ENCODE measurements at regions not wholly inside any gene's neighbourhood (a gene's known extent, or its start where the extent isn't known, plus 50 kb on each side); places are given as distances from the start of the nearest gene placed in this dataset.

DNA sequence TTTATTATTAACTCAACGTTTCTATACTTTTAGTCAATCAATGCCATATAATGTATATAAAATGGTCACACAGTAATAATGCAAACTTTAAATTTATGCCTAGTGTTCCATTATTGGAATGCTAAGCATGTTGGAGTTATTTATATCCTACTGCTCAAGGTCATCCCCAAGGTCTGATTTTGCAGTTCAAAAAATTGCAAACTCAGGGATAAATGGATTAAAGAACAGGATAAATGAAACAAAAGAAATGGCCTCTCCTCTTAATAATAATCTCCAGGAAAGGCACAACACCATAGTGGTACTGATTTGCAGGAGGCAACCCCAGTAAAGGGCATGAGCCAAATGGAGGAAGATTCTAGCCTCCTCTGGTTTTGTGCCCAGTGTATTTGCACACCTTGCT lies 436.4 kb downstream of the EPHA4 start:
- DNase-seq (ENCODE audit: low read depth in 2 of 2): no peak

- no peak for DNase-seq (ENCODE audit: low read depth in 2 of 2)
These were observed 434.7 kb downstream of the EPHA4 start for GRCh38 chr2:221137385-221137784.

GRCh38 chr2:221142341-221142740 lies 429.8 kb downstream of the EPHA4 start:
- DNase-seq (ENCODE audit: low read depth in 2 of 2): no peak

GRCh38 chr2:221143231-221143630 lies 428.9 kb downstream of the EPHA4 start:
- no peak for DNase-seq (ENCODE audit: low read depth in 2 of 2)

GRCh38 chr2:221144909-221145308 lies 427.2 kb downstream of the EPHA4 start:
- no peak for DNase-seq (ENCODE audit: low read depth in 2 of 2)

DNA sequence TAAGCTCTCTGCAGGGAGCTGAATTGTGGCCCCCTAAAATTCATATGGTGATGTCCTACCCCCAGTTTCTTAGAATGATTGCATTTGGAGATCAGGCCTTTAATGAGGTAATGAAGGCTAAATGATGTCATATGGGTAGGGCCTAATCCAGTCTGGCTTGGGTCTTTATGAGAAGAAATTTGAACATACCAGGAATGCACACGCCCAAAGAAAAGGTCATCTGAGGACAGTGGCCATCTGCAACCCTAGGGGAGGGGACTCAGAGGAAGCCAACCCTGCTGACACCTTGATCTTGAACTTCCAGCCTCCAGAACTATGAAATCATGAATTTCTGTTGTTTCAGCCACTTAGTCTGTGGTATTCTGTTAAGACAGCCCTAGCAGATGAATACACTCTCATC lies 426.7 kb downstream of the EPHA4 start:
- no peak for DNase-seq (ENCODE audit: low read depth in 2 of 2)

DNA sequence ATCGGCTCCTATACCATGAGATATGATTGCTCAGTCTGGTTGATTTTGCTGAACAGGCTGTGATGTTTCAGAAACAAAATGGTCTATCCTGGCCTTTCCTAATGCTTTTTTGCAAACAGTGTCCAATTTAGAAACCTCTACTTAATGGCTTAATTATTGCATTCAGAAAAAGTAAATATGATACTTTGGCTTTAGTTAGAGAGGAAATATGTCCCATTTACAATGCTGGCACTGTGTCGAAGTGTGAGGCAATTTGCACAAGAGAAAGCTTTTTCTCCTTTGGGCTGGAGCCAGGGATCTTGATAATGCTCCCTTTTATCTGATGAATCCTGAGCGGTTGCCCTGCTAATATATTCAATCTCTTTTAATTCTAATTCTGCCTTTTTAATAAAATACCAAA lies 418.9 kb downstream of the EPHA4 start:
- no peak for DNase-seq (ENCODE audit: low read depth in 2 of 2)

- no peak for DNase-seq (ENCODE audit: low read depth in 2 of 2)
These were observed 417.9 kb downstream of the EPHA4 start for GRCh38 chr2:221154176-221154575.

DNA sequence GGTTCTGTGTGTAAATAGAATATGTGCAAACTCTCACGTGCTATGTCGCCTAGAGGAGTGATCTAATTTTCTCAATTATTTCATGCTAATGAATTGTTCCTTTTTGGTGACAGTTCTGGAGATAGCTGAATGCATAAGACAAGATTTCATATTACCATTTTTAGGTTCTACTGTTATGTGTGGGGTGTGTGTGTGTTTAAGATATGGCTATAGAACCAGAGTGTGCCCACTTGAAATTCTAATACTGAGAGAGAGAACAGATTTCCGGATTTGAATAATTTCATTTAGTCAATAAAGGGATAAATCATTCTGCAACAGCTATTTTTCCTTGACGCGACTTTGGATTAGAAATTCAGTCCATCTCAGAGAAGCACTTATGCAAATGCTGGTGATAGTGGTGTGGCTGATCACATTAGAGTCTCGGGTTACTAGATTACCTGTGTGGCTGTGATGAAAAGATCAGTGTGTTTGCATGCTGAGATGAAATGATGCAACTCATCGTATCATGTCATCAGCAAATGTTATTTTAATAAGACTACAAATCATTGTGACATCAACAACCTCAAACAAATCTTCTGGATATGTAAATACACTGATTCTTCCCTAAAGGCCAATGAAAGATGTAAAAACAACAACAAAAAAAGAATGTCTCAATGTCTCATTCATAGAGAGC lies 415.9 kb downstream of the EPHA4 start:
- no peak for DNase-seq (ENCODE audit: low read depth in 2 of 2)

GRCh38 chr2:221161186-221161585 lies 410.9 kb downstream of the EPHA4 start:
- DNase-seq (ENCODE audit: low read depth in 2 of 2): no peak

DNA sequence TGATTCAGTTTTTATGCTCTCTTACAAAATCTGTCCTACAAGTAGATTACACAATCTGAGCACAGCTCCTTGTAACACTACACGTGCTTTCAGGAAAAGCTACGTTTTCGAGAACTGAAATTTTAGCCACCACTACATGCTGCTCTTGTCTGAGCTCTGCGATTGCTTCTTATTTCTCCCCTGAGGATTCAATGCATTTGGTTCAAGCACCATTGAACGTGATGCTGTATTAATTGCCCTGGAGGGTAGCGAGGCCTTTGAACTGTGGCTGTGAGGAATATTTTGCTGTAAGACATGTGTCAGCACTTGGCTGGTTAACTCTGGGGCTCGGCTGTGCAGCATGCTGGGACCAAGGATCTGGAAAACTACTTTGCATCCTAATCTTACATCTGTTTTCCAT lies 405.8 kb downstream of the EPHA4 start:
- no peak for DNase-seq (ENCODE audit: low read depth in 2 of 2)

DNA sequence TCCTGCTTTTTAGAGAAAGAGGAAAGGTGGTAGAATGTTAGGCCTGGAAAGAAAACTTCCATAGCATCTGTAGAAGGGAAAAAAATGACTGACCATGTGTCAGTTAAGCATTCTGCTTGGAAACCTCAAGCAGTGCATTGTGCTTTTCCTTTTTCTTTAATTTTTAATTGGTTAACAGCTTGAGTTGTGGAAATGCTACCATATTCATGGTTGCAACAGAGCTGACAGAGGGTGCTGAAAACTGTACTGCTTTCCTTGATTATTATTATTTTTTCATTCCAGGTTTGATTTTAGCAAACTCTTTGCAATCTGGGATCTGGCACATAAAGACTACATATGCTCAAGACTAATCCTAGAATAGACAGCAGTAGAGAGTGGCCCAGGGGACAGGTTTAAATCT lies 404.5 kb downstream of the EPHA4 start:
- DNase-seq (ENCODE audit: low read depth in 2 of 2): no peak

DNA sequence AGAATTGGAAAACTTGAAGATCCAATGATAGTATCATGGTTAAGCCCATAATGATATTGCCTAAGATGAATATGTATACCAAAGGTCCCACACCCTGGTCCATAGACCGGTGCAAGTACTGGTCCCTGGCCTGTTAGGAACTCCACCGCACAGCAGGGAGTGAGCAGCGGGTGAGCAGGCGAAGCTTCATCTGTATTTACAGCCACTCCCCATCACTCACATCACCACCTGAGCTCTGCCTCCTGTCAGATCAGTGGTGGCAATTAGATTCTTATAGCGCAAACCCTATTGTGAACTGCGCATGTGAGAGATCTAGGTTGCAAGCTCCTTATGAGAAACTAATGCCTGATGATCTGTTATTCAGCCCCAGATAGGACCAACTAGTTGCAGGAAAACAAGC lies 402.4 kb downstream of the EPHA4 start:
- no peak for DNase-seq (ENCODE audit: low read depth in 2 of 2)

DNA sequence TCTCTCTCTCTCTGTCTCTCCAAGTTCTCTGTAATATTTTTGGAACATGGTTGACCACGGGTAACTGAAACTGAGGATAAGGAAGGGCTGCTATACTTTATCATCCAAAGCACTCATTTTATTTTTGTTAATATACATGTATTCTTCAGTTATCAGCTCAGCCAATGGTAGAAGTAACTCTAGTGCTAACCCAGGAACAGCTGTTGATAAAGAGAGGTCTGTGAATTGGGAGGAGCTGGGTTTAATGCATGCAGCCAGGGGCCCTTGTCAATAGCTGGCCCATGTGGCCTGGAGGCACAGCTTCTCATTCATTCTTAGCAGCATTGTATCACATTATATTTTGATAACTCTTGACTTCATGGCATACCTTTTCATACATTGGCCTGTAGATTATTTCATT lies 401.6 kb downstream of the EPHA4 start:
- DNase-seq (ENCODE audit: low read depth in 2 of 2): no peak

GRCh38 chr2:221176667-221177066 lies 395.4 kb downstream of the EPHA4 start:
- DNase-seq (ENCODE audit: low read depth in 2 of 2): no peak

DNA sequence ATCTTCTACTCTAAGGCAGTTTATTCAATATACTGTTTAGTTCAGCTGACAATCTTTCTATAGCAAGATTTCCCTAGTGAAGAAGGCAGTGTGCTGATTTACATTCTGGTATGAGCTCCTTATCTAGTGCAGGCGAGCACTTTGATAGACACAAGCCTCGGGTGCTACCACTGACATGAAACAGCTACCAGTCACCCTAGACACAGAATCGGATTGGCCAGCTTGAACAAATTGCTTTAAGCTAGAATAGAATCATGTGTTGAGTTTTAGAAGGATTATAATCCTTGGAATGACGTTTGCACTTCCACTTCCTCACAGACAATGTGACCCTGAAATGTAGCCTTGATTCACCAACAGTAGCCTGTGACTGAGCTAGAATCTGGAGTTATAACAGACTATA lies 394.0 kb downstream of the EPHA4 start:
- DNase-seq (ENCODE audit: low read depth in 2 of 2): no peak

GRCh38 chr2:221186873-221187272 lies 385.2 kb downstream of the EPHA4 start:
- DNase-seq (ENCODE audit: low read depth in 2 of 2): no peak

DNA sequence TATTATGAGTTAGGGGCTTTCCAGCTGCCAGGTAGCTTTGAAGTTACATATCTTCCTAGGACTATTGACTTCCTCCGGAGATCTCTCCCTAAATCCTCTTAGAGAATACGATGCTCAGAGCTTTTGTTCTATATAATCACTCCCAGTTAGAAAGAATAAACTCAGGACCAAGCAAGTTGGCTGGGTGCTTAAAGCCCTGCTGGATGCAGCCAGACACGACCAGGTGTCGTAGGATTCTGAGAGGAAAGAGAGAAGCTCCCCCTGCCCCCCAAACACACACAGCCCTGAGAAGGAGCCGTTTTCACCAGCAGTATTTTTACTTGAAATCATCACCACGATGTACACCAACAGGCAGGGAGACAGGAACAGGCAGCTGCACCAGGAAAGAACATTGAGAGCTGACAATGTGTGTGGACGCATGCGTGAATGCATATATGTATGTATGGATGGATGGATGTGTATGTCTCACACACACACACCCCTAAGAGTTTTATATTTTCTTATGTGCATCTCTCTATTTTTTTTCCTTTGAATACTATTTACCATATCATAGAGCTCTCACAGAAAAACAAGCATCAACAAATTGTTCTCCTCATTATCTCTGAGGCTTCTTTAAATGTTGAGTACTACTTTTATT lies 382.6 kb downstream of the EPHA4 start:
- DNase-seq (ENCODE audit: low read depth in 2 of 2): no peak

- no peak for DNase-seq (ENCODE audit: low read depth in 2 of 2)
These were observed 376.3 kb downstream of the EPHA4 start for GRCh38 chr2:221195829-221196228.

- no peak for DNase-seq (ENCODE audit: low read depth in 2 of 2)
These were observed 374.8 kb downstream of the EPHA4 start for GRCh38 chr2:221197225-221197856.

DNA sequence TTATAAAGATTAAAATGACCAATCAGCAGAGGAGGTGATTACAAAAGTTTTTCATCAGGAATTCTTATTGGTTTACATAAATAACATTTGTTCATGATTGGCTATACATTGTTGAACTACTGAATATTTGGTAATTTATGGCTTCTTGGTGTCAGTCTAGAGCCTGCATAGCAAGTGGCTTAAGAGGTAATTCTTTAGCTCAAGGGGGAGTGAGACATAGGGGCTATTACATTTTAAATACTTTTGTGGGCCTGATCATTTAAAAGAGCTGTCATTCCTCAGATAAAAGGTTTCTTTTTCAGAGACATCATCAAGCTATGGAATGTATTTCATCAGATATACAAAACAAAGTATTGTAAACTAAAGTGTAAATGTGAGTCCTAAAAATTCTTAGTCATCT lies 373.8 kb downstream of the EPHA4 start:
- no peak for DNase-seq (ENCODE audit: low read depth in 2 of 2)

GRCh38 chr2:221200184-221200839 lies 371.8 kb downstream of the EPHA4 start:
- DNase-seq (ENCODE audit: low read depth in 2 of 2): no peak

DNA sequence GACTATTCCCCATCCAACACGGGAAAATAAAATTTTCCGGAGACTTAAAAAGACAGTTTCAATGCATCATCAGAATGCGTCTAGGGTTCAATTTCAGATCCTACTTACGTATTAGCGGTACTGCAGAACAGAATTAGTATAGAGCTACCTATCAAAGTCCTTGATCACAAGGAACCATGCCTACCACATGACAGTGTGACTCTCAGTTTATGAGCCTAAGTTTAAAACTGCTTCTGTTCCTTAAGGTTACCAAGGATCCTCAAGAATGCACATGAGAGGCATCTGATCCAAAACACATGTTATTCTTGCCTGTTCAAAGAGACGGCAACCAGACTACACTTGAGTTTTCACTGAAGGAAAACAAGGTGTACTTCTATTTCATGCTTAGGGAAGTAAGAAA lies 369.7 kb downstream of the EPHA4 start:
- no peak for DNase-seq (ENCODE audit: low read depth in 2 of 2)
